ENCODE measurements at regions not wholly inside any gene's neighbourhood (a gene's known extent, or its start where the extent isn't known, plus 50 kb on each side); places are given as distances from the start of the nearest gene placed in this dataset.

DNA sequence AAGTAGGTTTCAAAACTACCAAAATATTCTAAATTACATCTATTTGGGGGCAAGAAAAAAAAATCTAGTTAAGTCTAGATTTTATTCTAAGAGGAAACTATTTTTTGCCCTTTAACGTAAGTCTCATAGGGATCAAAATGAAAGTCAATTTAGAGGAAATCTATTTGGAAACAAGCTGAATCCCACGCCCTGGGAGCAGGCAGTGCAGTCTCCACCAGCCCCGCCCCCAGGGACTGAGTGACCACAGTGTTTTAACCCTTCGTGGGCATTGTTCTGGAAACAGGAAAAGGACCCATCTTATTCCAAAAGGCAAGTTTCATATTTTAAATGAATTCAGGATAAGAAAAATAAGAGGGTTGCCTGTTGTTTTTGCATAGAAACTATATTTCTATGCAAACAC lies 209.7 kb downstream of the SPRY2 start:
- CTCF ChIA-PET, result interaction anchor here (0.7 to 1.0 kb wide), 2 partner anchors 14 to 168 kb away, joined by 3 to 5 read pairs; no protein-coding TSS in a partner anchor
- H2AFZ ChIP-seq (replicated peaks; ENCODE audit: low read length, poor library complexity), result no peak overlapping the region
- BruUV-seq (replicated peaks), result no TSS peak

More for the DNA sequence above, 209.7 kb downstream of the SPRY2 start:
- Histone ChIP-seq H3K79me1 (ENCODE audit: low read depth in 1 of 2, low read length in 2 of 2) (0 out of 4 replicates have a peak, but pooled peaks cover 0 to 4% of the 10 kb centered on the region in 2 experiments), H2BK15ac (ENCODE audit: low read depth, low read length) (no peak overlapping the region), H3K4me1 (ENCODE audit: control insufficient read depth, insufficient read depth, low read length) (peaks cover 3% of the 10 kb centered on the region; the same call in 1 of the 2 replicates), H4K91ac (ENCODE audit: insufficient read depth, low read depth, low read length) (no peak overlapping the region), H3K4me3 (ENCODE audit: insufficient read depth, low read depth, low read length) (peak overlapping the region; percentile 4; the same call in 1 of the 2 replicates), H3K23ac (ENCODE audit: low read depth, low read length) (no peak overlapping the region), H3K9me1 (ENCODE audit: insufficient read depth, low read length) (peaks cover 3% of the 10 kb centered on the region), H3K27me3 (ENCODE audit: control insufficient read depth, insufficient read depth, low read length) (no peaks in the 10 kb centered on the region), H3K4me2 (ENCODE audit: low read depth, low read length) (peak overlapping the region; percentile 43), H2AK9ac (replicated peaks; ENCODE audit: low read depth, low read length, poor library complexity) (no peak overlapping the region), H3K18ac (ENCODE audit: low read depth, low read length) (no peak overlapping the region), H2BK20ac (ENCODE audit: low read depth, low read length) (no peak overlapping the region), H3K36me3 (ENCODE audit: control insufficient read depth, insufficient read depth, low read length) (no peaks in the 10 kb centered on the region), H3K56ac (ENCODE audit: extremely low read depth, insufficient read depth, low read length) (no peak overlapping the region), H2BK5ac (ENCODE audit: low read depth, low read length, poor library complexity, severe bottlenecking) (no peak overlapping the region), H4K20me1 (ENCODE audit: insufficient read depth, low read length) (no peaks in the 10 kb centered on the region), H3K27ac (ENCODE audit: insufficient read depth, low read length) (no peak overlapping the region), H3K9me3 (ENCODE audit: control insufficient read depth, insufficient read depth, low read length) (no peaks in the 10 kb centered on the region), H2BK120ac (ENCODE audit: low read depth, low read length) (no peak overlapping the region), H3K4ac (ENCODE audit: low read depth, low read length) (no peak overlapping the region), H3K9ac (ENCODE audit: low read depth, low read length) (no peak overlapping the region), H4K8ac (ENCODE audit: low read depth in 2 of 2, low read length in 2 of 2) (no peak overlapping the region), H2AK5ac (ENCODE audit: low read depth, low read length) (no peak overlapping the region), H3K14ac (replicated peaks; ENCODE audit: low read depth, low read length) (no peak overlapping the region), H4K5ac (ENCODE audit: low read depth, low read length) (no peak overlapping the region)
- TF ChIP-seq MAZ (IDR thresholded peaks at IDR 0.05; ENCODE audit: borderline replicate concordance, low read depth, low read length), result peak; percentile 59; the same call in 1 of the 2 replicates
- no peak for TF ChIP-seq ELK1 (IDR thresholded peaks at IDR 0.05; ENCODE audit: borderline replicate concordance, low read depth, low read length)
- no peak for TF ChIP-seq CHD1 (IDR thresholded peaks at IDR 0.05; ENCODE audit: low read depth, low read length)
- peak; percentile 69 for ATAC-seq (ENCODE audit: low read depth)
- in situ Hi-C loops (cut with MboI; ENCODE audit: low sequenced_read_pairs), result no loop called here
- intact Hi-C loops (cut with micrococcal nuclease), result loop anchor here (5.0 kb wide), 4 partner anchors 89 to 354 kb away; partner anchors contain the start of gene SPRY2
- peak; percentile 46 for DNase-seq
- POLR2A ChIA-PET (ENCODE audit: unreplicated experiment), result no interaction called here
- dilution Hi-C loops (cut with HindIII; ENCODE audit: low sequenced_read_pairs, unreplicated experiment), result no loop called here
- 0% methylated on average over 1 of the region's 4 CpGs; no CpG with 5 or more reads in 1 of the 2 experiments for WGBS, 2 experiments (ENCODE audit: extremely low coverage in 2 of 2, insufficient read length in 1 of 2)

Measured in IMR-90 (cell line).